ENCODE measurements at regions not wholly inside any gene's neighbourhood (a gene's known extent, or its start where the extent isn't known, plus 50 kb on each side); places are given as distances from the start of the nearest gene placed in this dataset.

GRCh38 chr4:175376287-175376977 is 435.6 kb downstream of the GPM6A start:
- H3K27ac Mint-ChIP-seq (ENCODE audit: low read depth, unreplicated experiment) = no peak overlapping the region
- CTCF ChIA-PET = no interaction called here
- no peaks in the 10 kb centered on the region for H3K9me3 Mint-ChIP-seq (ENCODE audit: unreplicated experiment)
- POLR2A ChIA-PET = no interaction called here
- peaks cover 3% of the 10 kb centered on the region for H3K4me1 Mint-ChIP-seq (ENCODE audit: insufficient read depth, unreplicated experiment)
- BruUV-seq (replicated peaks) = no TSS peak
- H3K27me3 Mint-ChIP-seq (ENCODE audit: insufficient read depth, unreplicated experiment) = no peaks in the 10 kb centered on the region
- no peaks in the 10 kb centered on the region for H3K36me3 Mint-ChIP-seq (ENCODE audit: insufficient read depth, unreplicated experiment)
- no peak for TF ChIP-seq CTCF (IDR thresholded peaks at IDR 0.05; ENCODE audit: unreplicated experiment)
- DNase-seq (ENCODE audit: unreplicated experiment) = no peak
- H3K4me3 Mint-ChIP-seq (ENCODE audit: unreplicated experiment) = no peak overlapping the region
- intact Hi-C loops (cut with micrococcal nuclease) = no loop called here

- H3K4me1 Mint-ChIP-seq (ENCODE audit: insufficient read depth, unreplicated experiment) = peaks cover 3% of the 10 kb centered on the region
- H3K36me3 Mint-ChIP-seq (ENCODE audit: insufficient read depth, unreplicated experiment) = no peaks in the 10 kb centered on the region
- no peak overlapping the region for H3K4me3 Mint-ChIP-seq (ENCODE audit: unreplicated experiment)
- ChIA-PET POLR2A (no interaction called here), CTCF (no interaction called here)
- no peak overlapping the region for H3K27ac Mint-ChIP-seq (ENCODE audit: low read depth, unreplicated experiment)
- intact Hi-C loops (cut with micrococcal nuclease) = no loop called here
- no TSS peak for BruUV-seq (replicated peaks)
- no peak for TF ChIP-seq CTCF (IDR thresholded peaks at IDR 0.05; ENCODE audit: unreplicated experiment)
- H3K27me3 Mint-ChIP-seq (ENCODE audit: insufficient read depth, unreplicated experiment) = no peaks in the 10 kb centered on the region
- H3K9me3 Mint-ChIP-seq (ENCODE audit: unreplicated experiment) = no peaks in the 10 kb centered on the region
- DNase-seq (ENCODE audit: unreplicated experiment) = no peak
These were observed 434.9 kb downstream of the GPM6A start for GRCh38 chr4:175377203-175377602.

GRCh38 chr4:175378372-175378771 is 433.7 kb downstream of the GPM6A start:
- H3K4me3 Mint-ChIP-seq (ENCODE audit: unreplicated experiment) = no peak overlapping the region
- H3K27ac Mint-ChIP-seq (ENCODE audit: low read depth, unreplicated experiment) = no peak overlapping the region
- CTCF ChIA-PET = no interaction called here
- POLR2A ChIA-PET = no interaction called here
- intact Hi-C loops (cut with micrococcal nuclease) = no loop called here
- H3K36me3 Mint-ChIP-seq (ENCODE audit: insufficient read depth, unreplicated experiment) = no peaks in the 10 kb centered on the region
- BruUV-seq (replicated peaks) = no TSS peak
- no peak for TF ChIP-seq CTCF (IDR thresholded peaks at IDR 0.05; ENCODE audit: unreplicated experiment)
- no peaks in the 10 kb centered on the region for H3K9me3 Mint-ChIP-seq (ENCODE audit: unreplicated experiment)
- no peaks in the 10 kb centered on the region for H3K4me1 Mint-ChIP-seq (ENCODE audit: insufficient read depth, unreplicated experiment)
- no peak for DNase-seq (ENCODE audit: unreplicated experiment)
- H3K27me3 Mint-ChIP-seq (ENCODE audit: insufficient read depth, unreplicated experiment) = no peaks in the 10 kb centered on the region

GRCh38 chr4:175380841-175381240 is 431.2 kb downstream of the GPM6A start:
- BruUV-seq (replicated peaks) = no TSS peak
- Mint-ChIP-seq H3K27me3 (ENCODE audit: insufficient read depth, unreplicated experiment) (no peaks in the 10 kb centered on the region), H3K4me3 (ENCODE audit: unreplicated experiment) (no peak overlapping the region), H3K27ac (ENCODE audit: low read depth, unreplicated experiment) (no peak overlapping the region), H3K36me3 (ENCODE audit: insufficient read depth, unreplicated experiment) (no peaks in the 10 kb centered on the region), H3K4me1 (ENCODE audit: insufficient read depth, unreplicated experiment) (no peaks in the 10 kb centered on the region), H3K9me3 (ENCODE audit: unreplicated experiment) (no peaks in the 10 kb centered on the region)
- no peak for DNase-seq (ENCODE audit: unreplicated experiment)
- intact Hi-C loops (cut with micrococcal nuclease) = no loop called here
- ChIA-PET POLR2A (no interaction called here), CTCF (no interaction called here)
- TF ChIP-seq CTCF (IDR thresholded peaks at IDR 0.05; ENCODE audit: unreplicated experiment) = no peak
